GM12892 (cell line): ENCODE measurements at regions not wholly inside any gene's neighbourhood (a gene's known extent, or its start where the extent isn't known, plus 50 kb on each side); places are given as distances from the start of the nearest gene placed in this dataset.

Experiments used
- POLR2A ChIP-seq: IDR thresholded peaks from 2 replicates; pipeline ENCODE4 v1.6.1; 2011; ENCODE audit warnings: low read depth, low read length, control low read depth
- POLR2AphosphoS5 ChIP-seq: IDR thresholded peaks from 2 replicates; pipeline ENCODE4 v1.6.1; 2011; ENCODE audit warnings: low read depth, low read length, control low read depth

DNA sequence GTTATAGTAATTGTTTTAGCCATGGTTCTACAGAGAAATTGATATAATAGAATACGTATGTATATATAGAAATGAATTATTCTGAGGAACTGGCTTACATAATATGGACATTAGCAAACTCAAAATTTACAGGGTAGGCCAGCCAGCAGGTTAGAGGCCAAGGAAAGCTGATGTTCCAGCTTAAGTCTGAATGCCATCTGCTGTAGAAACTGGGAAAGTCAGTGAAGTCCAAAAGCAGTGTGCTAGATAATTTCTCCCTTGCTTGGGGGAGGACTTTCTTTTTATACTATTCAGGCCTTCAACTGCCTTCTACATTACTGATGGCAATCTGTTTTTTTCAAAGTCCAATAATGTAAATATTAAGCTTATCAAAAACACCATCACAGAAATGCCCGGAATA, 1174.7 kb downstream of the ZPLD1 start:
- no peak for TF ChIP-seq POLR2AphosphoS5
- TF ChIP-seq POLR2A, result no peak
